GM10266 (cell line): ENCODE measurements at regions not wholly inside any gene's neighbourhood (a gene's known extent, or its start where the extent isn't known, plus 50 kb on each side); places are given as distances from the start of the nearest gene placed in this dataset.

ENCODE experiments used
- DNase-seq: peaks from one replicate; pipeline ENCODE4 v3.0.0; 2012; ENCODE audit errors: extremely low spot score
- CTCF ChIP-seq: IDR thresholded peaks from 2 replicates; pipeline ENCODE4 v1.5.1; 2012; ENCODE audit warnings: mild to moderate bottlenecking, low read depth; ENCODE audit not compliant: control insufficient read depth, insufficient read depth; ENCODE audit errors: missing control alignments

- no peak for DNase-seq
Observed at GRCh38 chr21:14691914-14692313, 145.8 kb upstream of the SAMSN1 start.

GRCh38 chr21:14690886-14691285 is 144.8 kb upstream of the SAMSN1 start:
- no peak for TF ChIP-seq CTCF
- no peak for DNase-seq

More at GRCh38 chr21:14691914-14692313, 145.8 kb upstream of the SAMSN1 start:
- no peak for TF ChIP-seq CTCF

- TF ChIP-seq CTCF = no peak
Observed at GRCh38 chr21:14688936-14689335, 142.8 kb upstream of the SAMSN1 start.

GRCh38 chr21:14688412-14688811 is 142.3 kb upstream of the SAMSN1 start:
- no peak for TF ChIP-seq CTCF
- peak; percentile 20 for DNase-seq

More at GRCh38 chr21:14688936-14689335, 142.8 kb upstream of the SAMSN1 start:
- DNase-seq = no peak

- no peak for TF ChIP-seq CTCF
- DNase-seq = peak; percentile 10
Observed at GRCh38 chr21:14687268-14687625, 141.1 kb upstream of the SAMSN1 start.

GRCh38 chr21:14686466-14687267 is 140.6 kb upstream of the SAMSN1 start:
- peak; percentile 37 for DNase-seq
- no peak for TF ChIP-seq CTCF

GRCh38 chr21:14685568-14685967 is 139.5 kb upstream of the SAMSN1 start:
- DNase-seq = no peak
- no peak for TF ChIP-seq CTCF
